ENCODE measurements at regions not wholly inside any gene's neighbourhood (a gene's known extent, or its start where the extent isn't known, plus 50 kb on each side); places are given as distances from the start of the nearest gene placed in this dataset.

GRCh38 chr21:18460979-18461378 lies 57.4 kb upstream of the TMPRSS15 start:
- POLR2A ChIA-PET, result no interaction called here
- ATAC-seq, result no peak
- Mint-ChIP-seq H3K4me1 (ENCODE audit: low read depth) (no peaks in the 10 kb centered on the region), H3K27ac (no peak overlapping the region), H3K36me3 (ENCODE audit: low read depth) (no peaks in the 10 kb centered on the region), H3K4me3 (no peak overlapping the region), H3K27me3 (no peaks in the 10 kb centered on the region), H3K9me3 (peaks cover 5% of the 10 kb centered on the region)
- intact Hi-C loops (cut with micrococcal nuclease), result no loop called here
- DNase-seq, result no peak
- CTCF ChIA-PET, result no interaction called here
- no peak for TF ChIP-seq CTCF (IDR thresholded peaks at IDR 0.05)

- no peaks in the 10 kb centered on the region for H3K36me3 Mint-ChIP-seq (ENCODE audit: low read depth)
- intact Hi-C loops (cut with micrococcal nuclease), result no loop called here
- ATAC-seq (no peak), DNase-seq (no peak)
- TF ChIP-seq CTCF (IDR thresholded peaks at IDR 0.05), result no peak
- ChIA-PET POLR2A (no interaction called here), CTCF (no interaction called here)
- H3K27ac Mint-ChIP-seq, result no peak overlapping the region
- H3K4me1 Mint-ChIP-seq (ENCODE audit: low read depth), result no peaks in the 10 kb centered on the region
- H3K9me3 Mint-ChIP-seq, result peaks cover 6% of the 10 kb centered on the region
- no peaks in the 10 kb centered on the region for H3K27me3 Mint-ChIP-seq
- no peak overlapping the region for H3K4me3 Mint-ChIP-seq
Measured at GRCh38 chr21:18461743-18462142, 58.2 kb upstream of the TMPRSS15 start.

- H3K27ac Mint-ChIP-seq, result no peak overlapping the region
- CTCF ChIA-PET, result interaction anchor here (1.5 kb wide), 1 partner anchor 13 kb away, joined by 3 read pairs; no protein-coding TSS in a partner anchor
- POLR2A ChIA-PET, result no interaction called here
- H3K9me3 Mint-ChIP-seq, result peaks cover 6% of the 10 kb centered on the region
- DNase-seq (no peak), ATAC-seq (no peak)
- H3K4me3 Mint-ChIP-seq, result no peak overlapping the region
- H3K4me1 Mint-ChIP-seq (ENCODE audit: low read depth), result no peaks in the 10 kb centered on the region
- intact Hi-C loops (cut with micrococcal nuclease), result no loop called here
- TF ChIP-seq CTCF (IDR thresholded peaks at IDR 0.05), result no peak
- H3K36me3 Mint-ChIP-seq (ENCODE audit: low read depth), result no peaks in the 10 kb centered on the region
- H3K27me3 Mint-ChIP-seq, result no peaks in the 10 kb centered on the region
Measured at GRCh38 chr21:18467715-18468114, 64.1 kb upstream of the TMPRSS15 start.

GRCh38 chr21:18468790-18469189 lies 65.2 kb upstream of the TMPRSS15 start:
- CTCF ChIA-PET, result no interaction called here
- Mint-ChIP-seq H3K9me3 (peaks cover 5% of the 10 kb centered on the region), H3K36me3 (ENCODE audit: low read depth) (no peaks in the 10 kb centered on the region), H3K4me3 (no peak overlapping the region), H3K27me3 (no peaks in the 10 kb centered on the region), H3K4me1 (ENCODE audit: low read depth) (no peaks in the 10 kb centered on the region), H3K27ac (no peak overlapping the region)
- no peak for ATAC-seq
- POLR2A ChIA-PET, result no interaction called here
- TF ChIP-seq CTCF (IDR thresholded peaks at IDR 0.05), result no peak
- no peak for DNase-seq
- intact Hi-C loops (cut with micrococcal nuclease), result no loop called here

- ATAC-seq, result no peak
- ChIA-PET CTCF (no interaction called here), POLR2A (no interaction called here)
- Mint-ChIP-seq H3K9me3 (no peaks in the 10 kb centered on the region), H3K4me1 (ENCODE audit: low read depth) (no peaks in the 10 kb centered on the region), H3K4me3 (no peak overlapping the region), H3K27ac (no peak overlapping the region), H3K27me3 (no peaks in the 10 kb centered on the region), H3K36me3 (ENCODE audit: low read depth) (no peaks in the 10 kb centered on the region)
- intact Hi-C loops (cut with micrococcal nuclease), result no loop called here
- TF ChIP-seq CTCF (IDR thresholded peaks at IDR 0.05), result no peak
- no peak for DNase-seq
Measured at GRCh38 chr21:18476639-18477038, 73.1 kb upstream of the TMPRSS15 start.
